GM12878 (cell line): ENCODE measurements at regions not wholly inside any gene's neighbourhood (a gene's known extent, or its start where the extent isn't known, plus 50 kb on each side); places are given as distances from the start of the nearest gene placed in this dataset.

ENCODE experiments used
- ATAC-seq: fragments of 200-7000 bp; cut with Tn5 transposase; 3 replicates; pipeline ENCODE4 v1.9.1; 2020; ENCODE audit warnings: mild to moderate bottlenecking, moderate library complexity
- BruUV-seq: library from RNA; stranded (reverse); fragments of 400-500 nt; replicated peaks from 2 replicates; lab custom pipeline; 2021; lab: Mats Ljungman, UMichigan
- CTCF ChIA-PET: fragments of 300-600 bp; sonication (Branson Sonifier 250); formaldehyde crosslinking; extraction: SDS; loops from one replicate; lab custom pipeline; 2021; ENCODE audit warnings: inconsistent platforms; lab: Yijun Ruan, JAX
- POLR2A ChIA-PET: fragments of 350-600 bp; formaldehyde crosslinking; extraction: SDS; loops from one replicate; lab custom pipeline; 2021; ENCODE audit warnings: inconsistent platforms; lab: Charles Lee
- RAD21 ChIA-PET: fragments of 300-600 bp; sonication (Branson Sonifier 250); formaldehyde crosslinking; loops from one replicate; lab custom pipeline; 2023; ENCODE audit warnings: antibody characterized with exemption; ENCODE audit not compliant: unreplicated experiment; lab: Charles Lee
- SMC1A ChIA-PET: fragments of 300-600 bp; sonication (Branson Sonifier 250); formaldehyde crosslinking; loops from one replicate; lab custom pipeline; 2023; ENCODE audit not compliant: unreplicated experiment, uncharacterized antibody; lab: Charles Lee
- DNase-seq: peaks from one replicate; pipeline ENCODE4 v3.0.0-alpha.2; 2011; ENCODE audit warnings: low read depth, low spot score
- FAIRE-seq: peaks from 3 replicates; lab custom pipeline; 2011; peaks lifted over from hg19 to GRCh38; lab: Jason Lieb, UNC
- H2AFZ ChIP-seq: 2 replicates; pipeline ENCODE4 v1.6.0; 2011; ENCODE audit warnings: low read depth, low read length, control low read depth; ENCODE audit not compliant: control insufficient read depth
- H3K27ac ChIP-seq: 2 replicates; pipeline ENCODE4 v1.5.1; 2011; ENCODE audit warnings: control low read depth; ENCODE audit not compliant: control insufficient read depth, insufficient read depth
- H3K27me3 ChIP-seq, 2 experiments: replicated peaks in 1 of 2; 2 replicates each; pipeline versions ENCODE4 v1.6.0 to v1.6.1; 2011; ENCODE audit warnings: low read length in 1 of 2; ENCODE audit not compliant: control insufficient read depth in 2 of 2, insufficient read depth in 2 of 2
- H3K36me3 ChIP-seq, 2 experiments: 2 replicates each; pipeline ENCODE4 v1.5.1; 2011; ENCODE audit warnings: low read length in 1 of 2; ENCODE audit not compliant: control insufficient read depth in 2 of 2, insufficient read depth in 2 of 2
- H3K4me1 ChIP-seq: 2 replicates; pipeline ENCODE4 v1.6.1; 2011; ENCODE audit warnings: mild to moderate bottlenecking, low read length, moderate library complexity, mixed read lengths; ENCODE audit not compliant: control insufficient read depth, insufficient read depth
- H3K4me2 ChIP-seq: 2 replicates; pipeline ENCODE4 v1.6.0; 2011; ENCODE audit warnings: control low read depth; ENCODE audit not compliant: control insufficient read depth, insufficient read depth
- H3K4me3 ChIP-seq: fragments of 200-600 bp; sonication (generic); 2 replicates; pipeline ENCODE4 v1.5.1; 2016
- H3K79me2 ChIP-seq: 2 replicates; pipeline ENCODE4 v1.6.0; 2011; ENCODE audit warnings: low read length; ENCODE audit not compliant: control insufficient read depth, insufficient read depth
- H3K9ac ChIP-seq: 2 replicates; pipeline ENCODE4 v1.8.0; 2011; ENCODE audit warnings: low read length, control low read depth, mixed read lengths; ENCODE audit not compliant: control insufficient read depth, insufficient read depth
- H3K9me3 ChIP-seq: replicated peaks from 3 replicates; pipeline ENCODE4 v1.5.1; 2011; ENCODE audit warnings: mild to moderate bottlenecking, low read length; ENCODE audit not compliant: control insufficient read depth, insufficient read depth
- H4K20me1 ChIP-seq: 2 replicates; pipeline ENCODE4 v1.6.0; 2011; ENCODE audit not compliant: control insufficient read depth, insufficient read depth
- BMI1 ChIP-seq: fragments of 450-650 bp; IDR thresholded peaks from 2 replicates; pipeline ENCODE4 v1.6.1; 2016; ENCODE audit warnings: mild to moderate bottlenecking, moderate library complexity, borderline replicate concordance
- ESRRA ChIP-seq: IDR thresholded peaks from 2 replicates; pipeline ENCODE4 v1.6.1; 2012; ENCODE audit warnings: mild to moderate bottlenecking, low read length, improper control_type of control experiment
- LARP7 ChIP-seq: fragments of 450-650 bp; IDR thresholded peaks from 2 replicates; pipeline ENCODE4 v1.6.1; 2017; ENCODE audit warnings: mild to moderate bottlenecking
- TAF1 ChIP-seq: IDR thresholded peaks from 2 replicates; pipeline ENCODE4 v1.6.1; 2011; ENCODE audit warnings: mild to moderate bottlenecking, low read depth, low read length, borderline replicate concordance
- YY1 ChIP-seq: IDR thresholded peaks from 2 replicates; pipeline ENCODE4 v1.6.1; 2011; ENCODE audit warnings: low read depth, mild to moderate bottlenecking, low read length
- ZNF217 ChIP-seq: fragments of 450-650 bp; IDR thresholded peaks from 2 replicates; pipeline ENCODE4 v1.6.1; 2017; ENCODE audit warnings: antibody characterized with exemption, mild to moderate bottlenecking
- ZNF24 ChIP-seq: fragments of 450-650 bp; IDR thresholded peaks from 2 replicates; pipeline ENCODE4 v1.6.1; 2017; ENCODE audit warnings: antibody characterized with exemption, mild to moderate bottlenecking
- WGBS: methylation state at CpG from one replicate; pipeline ENCODE4 v1.1.6; 2016; ENCODE audit warnings: low lambda C conversion rate; ENCODE audit not compliant: insufficient replicate concordance, insufficient coverage; ENCODE audit errors: missing lambda C conversion rate; 5-methylcytosine and 5-hydroxymethylcytosine counted together
- in situ Hi-C: fragments of 300-500 bp; cut with MboI; formaldehyde crosslinking; loops from 9 replicates; pipeline ENCODE4 v1.14.3; 2018; ENCODE audit warnings: mixed read lengths
- intact Hi-C: fragments of 100-400 bp; cut with micrococcal nuclease; formaldehyde crosslinking; loops from one replicate; pipeline ENCODE4 v1.14.2; 2022; ENCODE audit not compliant: unreplicated experiment
- TF ChIP-seq, protein P1 (sequence below): IDR thresholded peaks from 2 replicates; pipeline ENCODE4 v1.6.1; 2012; ENCODE audit warnings: low read depth, low read length, improper control_type of control experiment
- TF ChIP-seq, protein P2 (sequence below): fragments of 450-650 bp; conservative IDR thresholded peaks from 2 replicates; pipeline ENCODE4 v1.6.1; 2017; ENCODE audit warnings: mild to moderate bottlenecking, moderate library complexity

DNA sequence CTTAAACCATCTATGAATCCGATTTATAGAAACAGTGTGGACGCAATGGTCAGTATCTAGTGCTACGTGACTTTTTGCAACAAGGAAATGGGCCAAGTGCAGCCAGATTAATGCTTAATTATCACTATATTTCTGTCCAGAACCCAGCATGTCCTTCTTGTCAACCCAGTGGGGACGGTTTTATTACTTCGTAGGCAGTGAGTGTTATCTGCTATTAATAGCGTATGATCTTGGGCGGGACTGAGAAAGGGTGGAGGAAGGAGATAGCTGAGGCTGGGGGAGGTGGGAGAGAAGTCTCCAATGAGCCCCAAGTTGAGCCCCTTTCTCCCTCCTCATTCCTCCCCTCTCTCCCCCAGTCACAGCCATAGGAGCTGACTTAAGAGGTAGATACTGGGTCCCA is 59.7 kb upstream of the FAM222A start (continued):
- TF ChIP-seq, protein P1, sequence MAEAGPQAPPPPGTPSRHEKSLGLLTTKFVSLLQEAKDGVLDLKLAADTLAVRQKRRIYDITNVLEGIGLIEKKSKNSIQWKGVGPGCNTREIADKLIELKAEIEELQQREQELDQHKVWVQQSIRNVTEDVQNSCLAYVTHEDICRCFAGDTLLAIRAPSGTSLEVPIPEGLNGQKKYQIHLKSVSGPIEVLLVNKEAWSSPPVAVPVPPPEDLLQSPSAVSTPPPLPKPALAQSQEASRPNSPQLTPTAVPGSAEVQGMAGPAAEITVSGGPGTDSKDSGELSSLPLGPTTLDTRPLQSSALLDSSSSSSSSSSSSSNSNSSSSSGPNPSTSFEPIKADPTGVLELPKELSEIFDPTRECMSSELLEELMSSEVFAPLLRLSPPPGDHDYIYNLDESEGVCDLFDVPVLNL, result no peak
- TF ChIP-seq ZNF217, result no peak

DNA sequence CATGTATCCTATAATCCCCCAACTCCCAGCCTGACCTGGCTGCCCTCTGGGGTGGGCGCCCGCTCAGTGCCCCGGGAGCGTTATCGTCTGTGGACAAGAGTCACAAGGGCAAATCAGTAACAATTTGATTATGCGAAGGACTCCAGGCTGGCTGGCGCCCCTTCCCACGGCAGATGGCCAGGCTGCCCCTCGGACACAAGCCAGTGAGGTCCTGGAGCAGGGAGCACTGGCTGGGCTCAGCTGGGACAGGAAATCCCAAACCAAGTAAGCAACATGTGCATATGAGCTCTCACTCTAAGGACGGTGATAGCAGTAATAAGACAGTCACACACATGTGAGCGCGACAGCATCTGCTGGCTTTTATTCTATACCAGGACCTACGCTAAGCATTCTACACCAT is 59.3 kb upstream of the FAM222A start:
- Histone ChIP-seq H3K4me1 (no peaks in the 10 kb centered on the region), H3K27ac (no peak overlapping the region), H3K9me3 (no peaks in the 10 kb centered on the region), H4K20me1 (no peaks in the 10 kb centered on the region), H3K4me2 (no peak overlapping the region), H3K36me3 (no peaks in the 10 kb centered on the region), H3K9ac (no peak overlapping the region), H3K27me3 (peaks cover 0 to 2% of the 10 kb centered on the region in 2 experiments; a peak in 1 of 4 replicates), H2AFZ (no peak overlapping the region), H3K79me2 (no peaks in the 10 kb centered on the region), H3K4me3 (no peak overlapping the region)
- RAD21 ChIA-PET, result no interaction called here
- CTCF ChIA-PET, result no interaction called here
- BruUV-seq, result no TSS peak
- SMC1A ChIA-PET, result no interaction called here
- TF ChIP-seq ESRRA, result no peak
- no peak for TF ChIP-seq LARP7
- no peak for TF ChIP-seq ZNF24
- no peak for TF ChIP-seq TAF1
- TF ChIP-seq BMI1, result no peak
- TF ChIP-seq YY1, result no peak
- TF ChIP-seq, protein P2, sequence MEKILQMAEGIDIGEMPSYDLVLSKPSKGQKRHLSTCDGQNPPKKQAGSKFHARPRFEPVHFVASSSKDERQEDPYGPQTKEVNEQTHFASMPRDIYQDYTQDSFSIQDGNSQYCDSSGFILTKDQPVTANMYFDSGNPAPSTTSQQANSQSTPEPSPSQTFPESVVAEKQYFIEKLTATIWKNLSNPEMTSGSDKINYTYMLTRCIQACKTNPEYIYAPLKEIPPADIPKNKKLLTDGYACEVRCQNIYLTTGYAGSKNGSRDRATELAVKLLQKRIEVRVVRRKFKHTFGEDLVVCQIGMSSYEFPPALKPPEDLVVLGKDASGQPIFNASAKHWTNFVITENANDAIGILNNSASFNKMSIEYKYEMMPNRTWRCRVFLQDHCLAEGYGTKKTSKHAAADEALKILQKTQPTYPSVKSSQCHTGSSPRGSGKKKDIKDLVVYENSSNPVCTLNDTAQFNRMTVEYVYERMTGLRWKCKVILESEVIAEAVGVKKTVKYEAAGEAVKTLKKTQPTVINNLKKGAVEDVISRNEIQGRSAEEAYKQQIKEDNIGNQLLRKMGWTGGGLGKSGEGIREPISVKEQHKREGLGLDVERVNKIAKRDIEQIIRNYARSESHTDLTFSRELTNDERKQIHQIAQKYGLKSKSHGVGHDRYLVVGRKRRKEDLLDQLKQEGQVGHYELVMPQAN, result no peak
- FAIRE-seq (no peak), ATAC-seq (no peak), DNase-seq (no peak)
- intact Hi-C loops (no loop called here), in situ Hi-C loops (no loop called here)
- POLR2A ChIA-PET, result no interaction called here
- WGBS, result 64% methylated on average over 13 of the region's 13 CpGs
